Lower leg skin (tissue), 4 donors: ENCODE measurements at regions not wholly inside any gene's neighbourhood (a gene's known extent, or its start where the extent isn't known, plus 50 kb on each side); places are given as distances from the start of the nearest gene placed in this dataset.

Experiments used
- DNase-seq, 2 donors: peaks; one replicate each; pipeline ENCODE4 v3.0.0-alpha.2; 2019; ENCODE audit warnings: low spot score in 2 of 2
- H3K4me3 ChIP-seq: fragments of 200-600 bp; sonication (generic); 2 replicates; pipeline ENCODE4 v1.5.1; 2017; ENCODE audit warnings: mild to moderate bottlenecking, low read depth; ENCODE audit not compliant: poor library complexity, severe bottlenecking
- CTCF ChIP-seq, 3 donors: fragments of 450-650 bp; IDR thresholded peaks; one replicate each; pipeline ENCODE4 v1.5.1; 2016; ENCODE audit warnings: antibody characterized with exemption in 3 of 3, mild to moderate bottlenecking in 3 of 3, moderate library complexity in 2 of 3
- POLR2A ChIP-seq, 2 donors: fragments of 450-650 bp; IDR thresholded peaks; one replicate each; pipeline ENCODE4 v1.6.1; 2016 to 2017; ENCODE audit warnings: antibody characterized with exemption in 2 of 2, mild to moderate bottlenecking in 1 of 2, moderate library complexity in 1 of 2
- WGBS, 2 donors: methylation state at CpG; one replicate each; pipeline ENCODE4 v1.1.5; 2018; 5-methylcytosine and 5-hydroxymethylcytosine counted together
- intact Hi-C: fragments of 100-400 bp; cut with DNase I; formaldehyde crosslinking; loops from one replicate; pipeline ENCODE4 v1.15.0; 2023; ENCODE audit warnings: low total_unique reads

- WGBS, 2 donors: 92 to 93% methylated on average over 5 of the region's 5 CpGs
- no peak overlapping the region for H3K4me3 ChIP-seq
- intact Hi-C loops: no loop called here
- DNase-seq: no peak
- TF ChIP-seq CTCF (IDR thresholded peaks at IDR 0.05) (no peak), POLR2A (IDR thresholded peaks at IDR 0.05) (no peak)
Measured at GRCh38 chr7:148935451-148935850, 51.4 kb upstream of the EZH2 start.
